Activated CD4-positive, alpha-beta T cell treated with anti-CD3 and anti-CD28 coated beads, Interleukin-2, amount 10 ng/mL, durations not matched to agents 24 days and 14 days (primary cell): ENCODE measurements at regions not wholly inside any gene's neighbourhood (a gene's known extent, or its start where the extent isn't known, plus 50 kb on each side); places are given as distances from the start of the nearest gene placed in this dataset.
"Not testable (repeated sequence)": the region's sequence is repeated elsewhere in the genome, so short reads cannot be mapped to it uniquely, and the experiment has no call there.

Experiments
- DNase-seq: peaks from one replicate; pipeline ENCODE4 v3.0.0; 2022
- H3K27ac Mint-ChIP-seq: one replicate; pipeline ENCODE4 v1.8.0; 2022; ENCODE audit warnings: mild to moderate bottlenecking, mixed read lengths
- H3K27me3 Mint-ChIP-seq: one replicate; pipeline ENCODE4 v1.8.0; 2022; ENCODE audit warnings: mixed read lengths
- H3K36me3 Mint-ChIP-seq: one replicate; pipeline ENCODE4 v1.8.0; 2022; ENCODE audit warnings: low read depth, mild to moderate bottlenecking, mixed read lengths
- H3K4me1 Mint-ChIP-seq: one replicate; pipeline ENCODE4 v1.8.0; 2021; ENCODE audit warnings: mixed read lengths
- H3K4me3 Mint-ChIP-seq: one replicate; pipeline ENCODE4 v1.8.0; 2022; ENCODE audit warnings: mild to moderate bottlenecking, moderate library complexity, mixed read lengths
- H3K9me3 Mint-ChIP-seq: one replicate; pipeline ENCODE4 v1.8.0; 2021; ENCODE audit warnings: mixed read lengths
- intact Hi-C: fragments of 100-400 bp; cut with micrococcal nuclease; formaldehyde crosslinking; loops from one replicate; pipeline ENCODE4 v1.15.1; 2023

- H3K27ac Mint-ChIP-seq, H3K27me3 Mint-ChIP-seq, H3K9me3 Mint-ChIP-seq, H3K4me3 Mint-ChIP-seq, intact Hi-C loops: not testable (repeated sequence)
- H3K36me3 Mint-ChIP-seq: peaks cover 13% of the 10 kb centered on the region
- H3K4me1 Mint-ChIP-seq: peaks cover 12% of the 10 kb centered on the region
- peak; percentile 13 for DNase-seq
These were observed 180.8 kb upstream of the PLGLB2 start for GRCh38 chr2:87567093-87567492.

GRCh38 chr2:87567912-87568311, 180.0 kb upstream of the PLGLB2 start:
- H3K4me3 Mint-ChIP-seq, H3K27me3 Mint-ChIP-seq, H3K27ac Mint-ChIP-seq, DNase-seq, H3K9me3 Mint-ChIP-seq, intact Hi-C loops: not testable (repeated sequence)
- peaks cover 13% of the 10 kb centered on the region for H3K36me3 Mint-ChIP-seq
- peaks cover 12% of the 10 kb centered on the region for H3K4me1 Mint-ChIP-seq

GRCh38 chr2:87568554-87569278, 179.2 kb upstream of the PLGLB2 start:
- DNase-seq: peak; percentile 53
- intact Hi-C loops, H3K27me3 Mint-ChIP-seq, H3K9me3 Mint-ChIP-seq: not testable (repeated sequence)
- H3K27ac Mint-ChIP-seq: peak overlapping the region; percentile 97
- peaks cover 13% of the 10 kb centered on the region for H3K36me3 Mint-ChIP-seq
- H3K4me1 Mint-ChIP-seq: peaks cover 12% of the 10 kb centered on the region
- H3K4me3 Mint-ChIP-seq: peak overlapping the region; percentile 37

GRCh38 chr2:87569689-87570397, 178.0 kb upstream of the PLGLB2 start:
- H3K4me1 Mint-ChIP-seq: peaks cover 12% of the 10 kb centered on the region
- DNase-seq: peak; percentile 70
- peak overlapping the region; percentile 97 for H3K27ac Mint-ChIP-seq
- H3K9me3 Mint-ChIP-seq, intact Hi-C loops, H3K27me3 Mint-ChIP-seq: not testable (repeated sequence)
- peaks cover 11% of the 10 kb centered on the region for H3K36me3 Mint-ChIP-seq
- H3K4me3 Mint-ChIP-seq: peak overlapping the region; percentile 73

GRCh38 chr2:87571889-87572465, 175.9 kb upstream of the PLGLB2 start:
- H3K27me3 Mint-ChIP-seq, intact Hi-C loops, H3K4me3 Mint-ChIP-seq, H3K9me3 Mint-ChIP-seq, H3K36me3 Mint-ChIP-seq: not testable (repeated sequence)
- Mint-ChIP-seq H3K4me1 (peaks cover 18% of the 10 kb centered on the region), H3K27ac (peak overlapping the region; percentile 72)
- peak; percentile 52 for DNase-seq

GRCh38 chr2:87572906-87573305, 175.0 kb upstream of the PLGLB2 start:
- H3K4me3 Mint-ChIP-seq, intact Hi-C loops: not testable (repeated sequence)

GRCh38 chr2:87573386-87574192, 174.3 kb upstream of the PLGLB2 start:
- peaks cover 14% of the 10 kb centered on the region for H3K4me1 Mint-ChIP-seq
- H3K27me3 Mint-ChIP-seq, intact Hi-C loops, H3K9me3 Mint-ChIP-seq, H3K36me3 Mint-ChIP-seq, H3K4me3 Mint-ChIP-seq: not testable (repeated sequence)
- H3K27ac Mint-ChIP-seq: peak overlapping the region; percentile 53
- DNase-seq: peak; percentile 47

More at GRCh38 chr2:87572906-87573305, 175.0 kb upstream of the PLGLB2 start:
- H3K4me1 Mint-ChIP-seq: peaks cover 18% of the 10 kb centered on the region
- not testable (repeated sequence) for H3K27me3 Mint-ChIP-seq, H3K27ac Mint-ChIP-seq, H3K9me3 Mint-ChIP-seq, H3K36me3 Mint-ChIP-seq
- DNase-seq: peak; percentile 45

- H3K4me3 Mint-ChIP-seq, H3K36me3 Mint-ChIP-seq, H3K9me3 Mint-ChIP-seq, H3K4me1 Mint-ChIP-seq, intact Hi-C loops, H3K27me3 Mint-ChIP-seq, H3K27ac Mint-ChIP-seq: not testable (repeated sequence)
- peak; percentile 53 for DNase-seq
These were observed 173.4 kb upstream of the PLGLB2 start for GRCh38 chr2:87574193-87575119.

- H3K4me1 Mint-ChIP-seq, H3K36me3 Mint-ChIP-seq, H3K27me3 Mint-ChIP-seq, intact Hi-C loops, H3K9me3 Mint-ChIP-seq: not testable (repeated sequence)
- H3K4me3 Mint-ChIP-seq: peak overlapping the region; percentile 58
- DNase-seq: peak; percentile 54
- peak overlapping the region; percentile 81 for H3K27ac Mint-ChIP-seq
These were observed 172.7 kb upstream of the PLGLB2 start for GRCh38 chr2:87575138-87575537.

- H3K4me3 Mint-ChIP-seq, H3K27me3 Mint-ChIP-seq, intact Hi-C loops, H3K9me3 Mint-ChIP-seq, DNase-seq, H3K27ac Mint-ChIP-seq, H3K4me1 Mint-ChIP-seq, H3K36me3 Mint-ChIP-seq: not testable (repeated sequence)
These were observed 170.5 kb upstream of the PLGLB2 start for GRCh38 chr2:87577358-87577757.

- intact Hi-C loops: not testable (repeated sequence)
These were observed 165.7 kb upstream of the PLGLB2 start for GRCh38 chr2:87582152-87582551.

GRCh38 chr2:87582579-87582978, 165.3 kb upstream of the PLGLB2 start:
- intact Hi-C loops, H3K27ac Mint-ChIP-seq, H3K36me3 Mint-ChIP-seq, H3K4me3 Mint-ChIP-seq, H3K9me3 Mint-ChIP-seq, H3K4me1 Mint-ChIP-seq, H3K27me3 Mint-ChIP-seq: not testable (repeated sequence)
- peak; percentile 8 for DNase-seq

More at GRCh38 chr2:87582152-87582551, 165.7 kb upstream of the PLGLB2 start:
- not testable (repeated sequence) for H3K36me3 Mint-ChIP-seq, H3K9me3 Mint-ChIP-seq, H3K4me3 Mint-ChIP-seq, H3K4me1 Mint-ChIP-seq, H3K27ac Mint-ChIP-seq, DNase-seq, H3K27me3 Mint-ChIP-seq

- H3K36me3 Mint-ChIP-seq, H3K9me3 Mint-ChIP-seq, intact Hi-C loops, H3K27ac Mint-ChIP-seq, H3K27me3 Mint-ChIP-seq, H3K4me3 Mint-ChIP-seq, H3K4me1 Mint-ChIP-seq: not testable (repeated sequence)
- DNase-seq: peak; percentile 26
These were observed 164.5 kb upstream of the PLGLB2 start for GRCh38 chr2:87583370-87583769.
